GM18498 (cell line): ENCODE measurements at regions not wholly inside any gene's neighbourhood (a gene's known extent, or its start where the extent isn't known, plus 50 kb on each side); places are given as distances from the start of the nearest gene placed in this dataset.

Experiments used
- ATAC-seq: cut with Tn5 transposase; IDR thresholded peaks from one replicate; pipeline ENCODE4 v1.9.1; 2021; ENCODE audit warnings: mild to moderate bottlenecking, moderate library complexity; ENCODE audit not compliant: unreplicated experiment

DNA sequence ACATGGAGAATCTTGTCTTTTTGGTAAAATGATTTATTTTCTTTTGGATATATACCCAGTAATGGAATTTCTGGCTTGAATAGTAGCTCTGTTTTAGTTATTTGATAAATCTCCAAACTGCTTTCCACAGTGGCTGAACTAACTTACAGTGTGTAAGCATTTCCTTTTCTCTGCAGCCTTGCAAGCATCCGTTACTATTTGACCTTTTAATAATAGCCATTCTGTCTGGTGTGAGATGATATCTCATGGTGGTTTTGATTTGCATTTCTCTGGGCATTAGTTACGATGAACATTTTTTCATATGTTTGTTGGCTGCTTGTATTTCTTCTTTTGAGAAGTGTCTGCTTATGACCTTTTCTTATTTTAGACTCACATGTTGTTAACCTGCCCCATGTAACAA, 190.2 kb downstream of the GALR1 start:
- no peak for ATAC-seq

DNA sequence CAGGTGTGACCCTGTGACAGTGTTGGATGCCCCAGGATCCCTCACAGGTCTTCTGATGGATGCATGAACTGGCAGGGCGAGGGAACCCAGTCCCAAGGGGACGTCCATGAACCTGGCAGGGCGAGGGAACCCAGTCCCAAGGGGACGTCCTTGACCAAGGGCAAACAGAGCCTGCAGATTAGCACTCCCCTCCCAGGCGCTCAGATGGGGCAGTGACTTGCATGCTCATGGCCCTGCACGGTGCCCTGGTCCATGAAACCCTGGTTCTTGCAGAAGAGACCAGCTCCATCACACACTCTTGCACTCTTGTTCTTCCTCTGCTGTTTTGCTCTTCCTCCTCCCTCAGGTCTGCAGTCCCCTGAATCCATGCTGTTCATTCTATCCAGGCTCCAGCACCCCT, 192.7 kb downstream of the GALR1 start:
- no peak for ATAC-seq

DNA sequence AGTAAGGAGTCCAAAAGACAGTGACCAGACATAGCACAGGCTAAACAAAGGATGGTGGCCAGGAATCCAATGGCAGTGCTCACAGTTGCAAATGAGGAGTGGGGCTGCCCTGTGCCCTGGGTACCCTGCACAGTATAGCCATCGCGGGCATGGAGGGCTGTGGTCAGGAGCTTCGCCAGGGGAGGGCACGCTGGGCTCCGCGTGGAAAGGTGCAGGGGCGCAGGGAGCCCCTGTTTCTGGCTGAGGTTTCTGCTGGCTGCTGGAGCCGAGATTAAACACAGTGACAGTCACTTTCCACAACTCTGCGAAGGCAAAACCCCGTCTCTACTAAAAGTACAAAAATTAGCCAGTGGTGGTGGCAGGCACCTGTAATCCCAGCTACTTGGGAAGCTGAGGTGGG, 194.7 kb downstream of the GALR1 start:
- no peak for ATAC-seq

DNA sequence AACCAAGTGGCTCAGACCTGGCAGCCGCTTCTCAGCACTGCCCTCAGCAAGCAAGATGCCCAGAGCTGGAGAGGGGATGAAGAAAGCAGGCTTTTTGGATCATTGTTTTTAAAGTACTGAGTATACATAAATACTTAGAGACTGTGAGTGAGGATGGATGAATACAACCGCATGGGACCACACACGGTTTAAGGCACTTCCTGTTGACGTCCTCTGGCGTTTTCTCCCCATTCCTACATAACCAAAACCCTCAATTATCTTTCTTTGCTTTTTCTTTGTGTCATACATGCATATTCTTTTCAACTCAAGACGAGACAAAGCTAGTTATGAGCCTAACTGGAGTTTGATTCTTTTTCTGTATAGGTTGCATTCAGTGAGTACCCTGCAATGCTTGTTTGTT, 198.4 kb downstream of the GALR1 start:
- no peak for ATAC-seq

DNA sequence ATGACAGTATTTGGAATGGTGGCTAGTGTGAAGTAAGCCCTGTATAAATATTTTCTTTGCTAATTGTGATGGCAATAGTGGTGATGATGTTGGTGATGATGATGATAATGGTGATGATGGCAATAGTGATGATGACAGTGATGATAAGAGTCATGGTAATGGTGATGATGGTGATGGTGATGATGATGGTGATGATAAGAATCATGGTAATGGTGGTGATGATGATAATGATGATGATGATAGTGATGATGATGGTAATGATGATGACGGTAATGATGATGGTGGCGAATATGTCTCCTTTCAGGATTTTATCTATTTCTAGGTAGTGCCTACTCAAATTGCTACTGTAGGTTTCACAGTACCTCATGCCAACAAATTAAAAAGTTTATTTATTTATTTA, 205.4 kb downstream of the GALR1 start:
- no peak for ATAC-seq

DNA sequence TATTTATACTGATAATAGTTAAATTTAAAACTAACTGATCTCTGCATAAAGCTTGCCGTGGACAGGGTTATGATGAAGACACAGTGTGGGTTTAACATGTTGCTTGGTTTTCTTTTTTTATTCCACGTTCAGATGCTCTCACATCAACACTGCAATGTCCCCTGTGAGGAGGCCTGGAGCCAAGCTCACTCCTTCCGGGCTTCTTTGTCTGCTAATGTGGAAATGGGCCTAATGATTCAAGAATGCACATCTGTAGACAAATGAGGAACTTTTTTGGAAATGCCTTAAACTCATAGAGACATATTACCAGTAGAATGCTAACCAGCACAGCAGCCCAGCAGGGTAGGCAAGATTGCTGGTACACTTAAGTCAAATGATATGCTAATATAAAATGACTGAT, 208.0 kb downstream of the GALR1 start:
- ATAC-seq: no peak

DNA sequence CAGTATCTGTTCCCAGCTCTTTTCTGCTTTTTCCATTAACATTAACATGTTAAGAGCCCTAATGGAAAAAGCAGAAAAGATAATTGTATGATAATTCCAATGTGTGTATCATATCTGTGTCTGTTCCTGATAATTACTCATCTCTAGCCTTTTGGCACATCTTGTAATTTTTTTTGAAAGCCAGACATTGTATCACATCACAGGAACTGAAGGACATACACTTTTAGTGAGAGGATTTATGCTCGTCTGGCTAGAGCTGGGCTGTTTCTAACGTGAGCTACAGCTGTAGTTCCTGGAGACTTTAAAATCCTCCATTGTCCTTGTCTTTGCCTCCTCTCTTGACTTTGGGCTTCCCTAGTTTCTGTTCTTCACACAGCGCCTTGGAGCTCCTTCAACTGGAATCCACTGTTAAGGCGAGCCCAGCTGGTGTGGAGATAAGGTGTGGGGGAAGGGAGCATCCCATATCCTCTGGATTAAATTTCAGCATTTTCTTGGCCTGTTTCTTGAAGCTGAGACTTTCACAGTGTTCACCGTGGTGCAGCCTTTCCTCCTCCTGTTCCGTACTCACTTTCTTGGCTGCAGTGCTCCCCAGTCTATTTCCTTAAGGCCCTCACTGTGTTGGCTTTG, 211.5 kb downstream of the GALR1 start:
- no peak for ATAC-seq

DNA sequence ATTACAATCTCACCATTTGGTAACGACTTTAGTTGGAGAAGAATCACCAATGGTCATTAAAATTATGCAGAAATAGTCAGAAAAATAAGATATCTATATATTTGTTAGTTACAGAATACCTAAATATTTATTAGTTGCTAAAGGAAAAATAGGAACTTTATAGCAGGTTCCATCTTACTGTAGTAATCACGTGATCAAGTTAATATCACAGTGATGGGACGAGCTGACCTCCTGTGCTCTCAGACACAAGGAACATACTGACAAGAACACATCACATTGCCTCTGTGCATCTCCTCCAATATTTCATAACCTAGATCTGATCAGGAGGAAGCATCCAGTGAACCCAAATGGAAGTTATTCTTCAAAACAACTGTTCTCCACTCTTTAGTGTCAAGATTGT, 215.3 kb downstream of the GALR1 start:
- no peak for ATAC-seq

DNA sequence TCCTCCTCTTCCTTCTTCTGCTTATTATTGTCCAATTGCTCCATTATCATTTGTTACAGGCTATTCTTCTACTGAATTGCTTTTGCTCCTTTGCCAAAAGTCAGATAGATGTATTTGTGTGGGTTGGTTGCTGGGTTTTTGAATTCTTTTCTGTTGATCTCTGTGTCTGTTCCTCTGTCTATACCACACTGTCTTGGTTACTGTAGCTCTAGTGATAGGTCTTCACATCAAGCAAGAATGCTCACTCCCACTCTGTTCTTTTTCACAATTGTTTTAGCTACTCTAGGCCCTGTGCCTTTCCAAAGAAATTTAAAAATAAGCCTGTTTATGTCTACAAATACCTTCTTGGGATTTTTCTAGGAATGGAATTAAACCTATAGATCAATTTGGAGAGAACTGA, 217.2 kb downstream of the GALR1 start:
- ATAC-seq: no peak

DNA sequence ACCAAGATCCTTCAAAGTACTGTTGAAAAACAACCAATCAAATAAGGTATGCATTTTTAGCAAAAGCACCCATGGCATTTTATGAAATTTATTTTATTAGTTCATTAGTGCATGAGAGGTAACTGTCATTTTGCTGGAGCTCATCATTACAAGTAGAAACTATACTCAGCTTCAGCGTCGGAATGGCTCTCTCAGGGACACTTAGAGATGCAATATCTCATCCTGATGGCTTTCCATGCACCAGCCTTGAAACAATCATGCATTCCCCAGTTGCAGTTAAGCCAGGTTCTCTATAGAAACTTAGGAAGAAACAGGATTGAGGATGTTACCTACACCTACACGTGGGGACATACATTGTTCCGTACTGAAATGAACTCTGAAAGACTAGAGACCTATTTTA, 219.5 kb downstream of the GALR1 start:
- no peak for ATAC-seq

DNA sequence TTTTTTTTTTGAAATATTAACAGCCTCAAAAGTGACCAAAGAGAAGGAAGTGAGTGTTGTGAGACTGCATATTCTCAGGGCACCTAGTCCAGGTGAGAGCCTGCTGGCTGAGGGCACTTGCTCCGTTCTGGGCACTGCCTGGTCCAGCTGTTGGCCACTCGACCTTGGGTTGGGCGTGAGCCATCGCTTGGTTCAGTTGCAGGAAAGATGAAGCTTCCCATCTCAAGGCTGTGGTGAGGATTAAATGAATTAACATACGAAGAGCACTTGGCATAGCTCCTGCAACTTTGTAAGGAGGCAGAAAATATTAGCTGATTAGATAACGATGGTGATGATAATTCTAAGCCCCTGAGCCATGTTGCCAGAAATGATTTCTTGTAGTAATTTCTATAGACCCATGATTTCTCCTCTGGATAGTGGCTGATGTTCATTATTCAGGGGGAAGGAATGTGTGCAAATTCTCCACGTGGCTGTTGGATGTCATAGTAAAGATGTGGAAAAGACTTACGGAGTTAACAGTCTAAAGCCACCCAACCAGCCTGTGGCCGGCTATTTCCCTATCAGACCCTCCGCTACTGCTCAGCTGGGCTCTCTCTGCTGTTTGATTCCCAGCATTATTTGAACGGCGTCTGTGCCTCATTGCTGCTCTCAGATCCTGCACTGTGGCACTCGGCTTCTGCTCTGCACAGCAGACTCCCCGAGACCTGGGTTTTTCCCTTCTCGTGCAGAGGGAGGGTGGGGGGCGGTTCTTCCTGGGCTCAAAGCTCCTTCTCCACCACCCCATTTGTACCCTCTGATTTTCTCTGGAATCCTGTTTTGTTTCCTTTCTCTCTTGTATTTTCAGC, 221.1 kb downstream of the GALR1 start:
- no peak for ATAC-seq

DNA sequence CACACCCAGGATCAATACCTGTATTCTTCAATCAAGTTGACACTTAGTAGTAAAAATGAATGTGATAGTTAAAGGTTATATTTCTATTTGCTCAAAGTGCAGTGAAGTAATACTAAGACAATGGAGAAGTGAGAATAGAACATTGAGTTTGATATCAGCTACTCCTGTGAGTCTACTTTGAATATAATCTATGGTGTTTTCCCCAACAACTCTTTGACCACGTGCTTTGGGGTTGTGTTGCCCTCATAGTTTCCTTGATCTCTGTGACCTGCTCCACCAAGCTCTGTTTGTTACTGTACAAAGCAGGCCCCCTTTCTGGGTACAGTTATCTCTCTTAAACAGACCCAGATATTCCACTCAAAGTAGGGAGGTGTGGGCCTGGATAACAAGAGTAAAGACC, 222.9 kb downstream of the GALR1 start:
- ATAC-seq: no peak

DNA sequence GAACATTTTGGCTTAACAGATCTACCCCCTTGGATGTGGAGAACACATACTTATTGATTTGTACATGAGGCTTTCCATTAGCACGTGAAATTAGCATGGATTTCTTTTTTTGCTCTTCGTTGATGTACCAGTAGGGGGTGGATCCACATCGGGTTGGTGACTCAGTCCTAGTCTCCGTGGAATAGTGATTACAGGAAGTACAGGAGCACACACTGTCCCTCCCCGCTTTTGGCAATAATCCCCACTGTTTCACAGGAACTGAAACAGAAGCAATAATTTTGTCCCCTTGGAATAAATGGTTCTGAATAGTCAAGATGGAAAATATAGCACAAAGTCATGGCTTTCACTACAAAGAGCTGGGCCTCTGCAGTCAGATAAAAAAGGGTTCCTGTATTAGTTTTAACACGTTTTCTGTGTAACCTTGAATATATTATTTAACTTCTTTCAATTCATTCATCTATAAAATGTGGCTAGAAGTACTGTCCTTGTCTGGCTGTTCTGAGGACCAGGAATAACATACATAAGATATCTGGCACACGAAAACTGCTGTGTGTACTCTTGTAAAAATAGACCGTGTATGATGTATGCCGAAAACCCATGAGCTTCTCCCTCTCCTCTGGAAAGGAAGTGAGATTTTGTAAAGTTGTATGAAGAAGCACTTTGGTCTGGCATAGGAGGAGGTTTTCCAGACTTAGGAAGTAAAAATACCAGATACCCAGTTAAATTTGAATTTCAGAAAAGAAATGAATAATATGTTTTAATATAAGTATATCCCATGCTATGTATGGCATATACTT, 229.2 kb downstream of the GALR1 start:
- no peak for ATAC-seq

DNA sequence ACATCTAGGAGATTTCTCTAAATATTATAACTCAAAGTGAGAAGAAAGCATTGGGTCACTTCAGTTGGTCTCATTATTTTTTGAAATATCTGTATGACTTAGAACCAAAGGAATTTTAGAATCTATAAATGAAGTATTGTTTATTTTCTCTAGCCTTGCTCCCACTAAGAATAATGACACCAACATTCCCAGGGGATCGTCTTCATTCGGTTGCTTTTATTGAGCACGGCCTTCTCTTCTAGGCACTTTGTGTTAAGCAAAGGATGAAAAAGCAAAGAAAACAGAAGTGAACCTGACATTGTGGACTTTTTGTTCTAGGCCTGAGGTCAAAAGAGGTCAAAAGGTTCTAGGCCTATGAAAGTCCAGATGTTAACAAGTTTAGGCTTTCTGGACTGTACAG, 231.9 kb downstream of the GALR1 start:
- ATAC-seq: no peak

DNA sequence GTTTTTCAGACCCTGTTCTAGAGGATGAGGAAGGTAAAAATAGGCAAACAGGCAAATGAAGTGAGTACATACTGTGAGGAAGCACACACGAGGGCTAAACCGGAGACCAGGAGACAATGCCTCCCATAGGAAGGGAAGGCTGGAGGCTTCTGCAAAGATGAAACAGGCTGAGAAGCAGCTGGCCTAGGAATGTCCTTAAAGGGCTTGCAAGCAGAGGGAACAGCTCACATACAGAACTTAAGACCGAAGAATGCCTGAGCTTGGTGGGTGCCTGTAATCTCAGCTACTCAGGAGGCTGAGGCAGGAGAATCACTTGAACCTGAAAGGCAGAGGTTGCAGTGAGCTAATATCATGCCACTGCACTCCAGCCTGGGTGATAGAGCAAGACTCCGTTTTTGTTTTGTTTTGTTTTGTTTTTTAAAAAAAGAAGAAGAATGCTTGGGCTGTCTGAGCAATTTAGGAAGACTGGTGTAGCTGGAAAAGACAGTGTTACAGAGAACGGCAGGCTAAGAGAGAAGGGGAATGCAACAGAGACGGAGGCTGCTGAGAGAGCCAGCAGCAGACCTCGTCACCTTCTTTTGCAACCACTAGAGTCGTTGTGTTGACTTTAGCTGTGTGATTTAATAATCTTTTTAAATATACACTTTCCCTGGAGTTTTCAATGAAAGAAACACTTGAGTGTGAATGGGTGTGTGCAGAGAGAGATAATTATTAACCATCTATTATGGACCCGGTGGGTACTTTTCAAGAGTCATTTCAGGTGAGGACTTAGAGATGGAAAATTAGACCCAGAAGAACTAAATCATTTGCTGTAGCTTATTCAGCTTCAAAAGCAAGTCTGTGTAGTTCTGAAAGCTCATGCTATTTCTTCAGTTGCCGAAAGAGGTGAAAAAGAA, 232.8 kb downstream of the GALR1 start:
- ATAC-seq: no peak

DNA sequence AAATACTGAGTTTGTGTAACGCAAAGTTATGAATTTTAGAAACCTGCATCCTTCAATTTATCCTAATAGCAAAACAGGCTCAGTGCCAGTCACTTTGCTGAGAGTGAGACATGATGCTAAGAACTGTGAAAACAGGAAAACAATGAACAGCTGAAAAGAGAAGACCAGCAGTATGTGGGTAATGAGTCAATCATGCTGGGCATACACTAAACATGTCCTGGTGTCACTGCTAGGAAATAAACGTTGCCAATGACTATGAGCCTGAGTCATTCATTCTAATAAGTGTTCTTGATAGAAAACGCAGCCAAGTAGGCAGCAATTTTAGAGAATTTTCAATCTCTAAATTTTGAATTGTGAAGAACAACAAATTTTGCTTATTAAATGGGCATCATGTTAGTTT, 237.3 kb downstream of the GALR1 start:
- ATAC-seq: no peak

DNA sequence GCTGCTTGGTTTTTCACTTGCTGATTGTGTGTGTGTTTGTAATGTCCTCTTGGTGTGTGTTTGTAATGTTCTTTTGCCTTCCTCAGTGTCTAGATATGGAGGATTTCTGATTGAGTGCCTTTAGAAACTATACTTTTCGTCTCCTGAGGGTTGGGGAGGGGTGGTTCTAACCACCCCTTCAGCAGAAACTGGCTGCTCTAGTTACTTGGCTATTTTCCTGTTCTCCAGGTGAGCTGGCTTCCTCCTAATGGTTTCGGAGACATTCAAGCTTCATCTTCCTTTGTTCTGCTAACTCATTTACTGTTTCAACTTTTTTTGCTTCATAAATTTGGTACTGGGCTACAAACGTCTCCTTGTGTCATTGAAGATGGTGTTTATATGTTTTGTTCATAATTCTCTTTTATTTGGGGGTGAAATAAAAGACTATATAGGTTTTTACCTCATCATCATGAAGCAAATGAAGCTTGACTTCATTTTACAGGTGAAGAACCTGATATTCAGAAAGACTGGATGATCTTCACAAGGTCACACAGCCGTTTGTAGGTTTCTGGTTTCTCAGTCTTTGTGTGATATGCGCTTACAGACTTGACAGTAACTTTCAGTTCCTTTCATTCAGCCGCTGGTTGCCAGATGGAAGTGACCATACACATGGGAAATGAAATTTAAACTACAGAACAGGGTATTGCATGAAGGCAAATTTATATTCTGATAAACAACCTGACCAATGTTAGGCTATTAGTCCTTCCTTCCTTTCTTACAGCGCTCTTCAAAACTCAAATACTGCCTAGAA, 238.5 kb downstream of the GALR1 start:
- no peak for ATAC-seq

DNA sequence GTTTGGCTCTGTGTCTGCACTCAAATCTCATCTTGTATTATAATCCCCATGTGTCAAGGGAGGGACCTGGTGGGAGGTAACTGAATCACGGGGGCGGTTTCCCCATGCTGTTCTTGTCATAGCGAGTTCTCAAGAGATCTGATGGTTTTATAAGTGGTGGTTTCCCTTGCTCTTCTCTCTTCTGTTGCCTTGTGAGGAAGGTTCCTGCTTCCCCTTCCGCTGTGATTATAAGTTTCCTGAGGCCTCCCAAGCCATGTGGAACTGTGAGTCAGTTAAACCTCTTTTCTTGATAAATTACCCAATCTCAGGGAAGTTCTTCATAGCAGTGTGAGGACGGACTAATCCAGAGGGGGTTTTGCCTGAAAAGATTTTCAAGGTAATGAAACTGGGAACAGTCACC, 245.4 kb downstream of the GALR1 start:
- ATAC-seq: no peak

DNA sequence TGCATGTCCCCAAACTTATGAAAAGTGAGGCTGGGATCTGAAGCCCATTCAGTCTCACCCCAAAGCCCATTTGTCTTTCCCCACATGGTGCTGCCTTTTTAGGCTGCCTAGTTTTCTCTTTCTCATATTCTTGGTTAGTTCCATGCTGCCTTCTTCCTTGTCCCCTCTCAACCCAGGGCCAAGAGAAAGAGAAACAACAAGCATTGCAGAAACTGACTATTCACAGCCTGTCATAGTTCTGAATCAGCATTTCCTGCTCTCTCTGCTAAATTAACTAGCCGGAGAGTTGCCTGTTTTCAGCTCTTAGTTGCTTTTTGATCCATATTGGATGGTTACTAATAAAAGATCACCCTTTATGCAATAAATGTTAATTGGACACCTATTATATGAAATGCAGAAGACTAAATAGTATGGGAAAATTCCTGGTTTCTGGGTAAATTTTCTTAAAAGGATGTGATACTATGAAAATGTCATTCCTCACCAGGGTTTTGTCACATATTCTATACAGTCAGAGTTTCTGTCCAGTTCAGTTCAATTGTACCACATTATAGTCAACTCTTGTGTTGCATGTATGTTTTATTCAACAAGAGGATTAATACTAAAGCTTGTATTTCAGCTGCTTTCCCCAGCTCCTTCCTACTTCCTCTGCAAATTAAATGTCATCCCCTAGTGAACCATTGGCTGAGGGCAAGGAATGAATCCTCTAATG, 246.5 kb downstream of the GALR1 start:
- no peak for ATAC-seq

DNA sequence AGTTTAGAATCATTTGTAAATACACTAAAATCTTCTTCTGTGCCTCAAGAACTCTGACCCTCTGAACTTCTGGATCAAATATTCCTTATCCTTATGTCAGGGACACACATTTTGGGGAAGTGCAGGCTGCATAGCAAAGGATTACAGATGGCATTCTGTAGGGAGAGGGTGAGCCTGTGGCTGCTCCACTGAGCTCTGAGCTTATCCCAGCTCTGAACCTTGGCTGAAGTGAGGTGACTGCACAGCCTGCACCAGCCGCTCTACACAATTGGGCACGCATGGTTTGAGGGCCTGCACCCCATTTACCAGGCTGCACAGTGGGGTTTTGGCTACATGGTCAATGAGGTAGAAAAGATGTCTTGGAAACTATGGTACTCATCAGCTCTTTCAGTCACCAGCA, 251.6 kb downstream of the GALR1 start:
- no peak for ATAC-seq
